ENCODE measurements at regions not wholly inside any gene's neighbourhood (a gene's known extent, or its start where the extent isn't known, plus 50 kb on each side); places are given as distances from the start of the nearest gene placed in this dataset.

DNA sequence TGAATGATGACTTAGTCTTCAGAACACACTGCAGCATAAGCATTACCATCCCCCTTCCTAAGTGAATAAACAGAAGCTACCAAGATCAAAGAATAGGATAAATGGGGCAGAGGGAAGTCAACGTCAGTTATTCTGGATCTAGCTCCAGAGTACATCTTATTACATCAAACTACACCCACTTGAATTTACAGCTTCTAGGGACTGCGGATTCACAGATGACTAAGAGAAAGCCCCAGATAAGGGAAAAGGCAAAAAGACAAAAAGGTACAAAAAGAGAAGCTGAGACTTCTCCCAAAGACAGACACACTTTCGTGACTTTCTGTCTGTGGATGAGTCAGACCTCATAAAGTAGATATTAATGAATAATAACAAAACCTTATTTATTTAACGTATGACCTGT lies 457.9 kb upstream of the BRINP1 start:
- TF ChIP-seq CTCF (IDR thresholded peaks at IDR 0.05; ENCODE audit: low read depth, low read length, missing input control), result no peak
- TF ChIP-seq, protein P1, sequence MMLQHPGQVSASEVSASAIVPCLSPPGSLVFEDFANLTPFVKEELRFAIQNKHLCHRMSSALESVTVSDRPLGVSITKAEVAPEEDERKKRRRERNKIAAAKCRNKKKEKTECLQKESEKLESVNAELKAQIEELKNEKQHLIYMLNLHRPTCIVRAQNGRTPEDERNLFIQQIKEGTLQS (IDR thresholded peaks at IDR 0.05), result no peak
- TF ChIP-seq RAD21 (IDR thresholded peaks at IDR 0.05), result no peak
- no peak for TF ChIP-seq MAX (IDR thresholded peaks at IDR 0.05)
- TF ChIP-seq, protein P2, sequence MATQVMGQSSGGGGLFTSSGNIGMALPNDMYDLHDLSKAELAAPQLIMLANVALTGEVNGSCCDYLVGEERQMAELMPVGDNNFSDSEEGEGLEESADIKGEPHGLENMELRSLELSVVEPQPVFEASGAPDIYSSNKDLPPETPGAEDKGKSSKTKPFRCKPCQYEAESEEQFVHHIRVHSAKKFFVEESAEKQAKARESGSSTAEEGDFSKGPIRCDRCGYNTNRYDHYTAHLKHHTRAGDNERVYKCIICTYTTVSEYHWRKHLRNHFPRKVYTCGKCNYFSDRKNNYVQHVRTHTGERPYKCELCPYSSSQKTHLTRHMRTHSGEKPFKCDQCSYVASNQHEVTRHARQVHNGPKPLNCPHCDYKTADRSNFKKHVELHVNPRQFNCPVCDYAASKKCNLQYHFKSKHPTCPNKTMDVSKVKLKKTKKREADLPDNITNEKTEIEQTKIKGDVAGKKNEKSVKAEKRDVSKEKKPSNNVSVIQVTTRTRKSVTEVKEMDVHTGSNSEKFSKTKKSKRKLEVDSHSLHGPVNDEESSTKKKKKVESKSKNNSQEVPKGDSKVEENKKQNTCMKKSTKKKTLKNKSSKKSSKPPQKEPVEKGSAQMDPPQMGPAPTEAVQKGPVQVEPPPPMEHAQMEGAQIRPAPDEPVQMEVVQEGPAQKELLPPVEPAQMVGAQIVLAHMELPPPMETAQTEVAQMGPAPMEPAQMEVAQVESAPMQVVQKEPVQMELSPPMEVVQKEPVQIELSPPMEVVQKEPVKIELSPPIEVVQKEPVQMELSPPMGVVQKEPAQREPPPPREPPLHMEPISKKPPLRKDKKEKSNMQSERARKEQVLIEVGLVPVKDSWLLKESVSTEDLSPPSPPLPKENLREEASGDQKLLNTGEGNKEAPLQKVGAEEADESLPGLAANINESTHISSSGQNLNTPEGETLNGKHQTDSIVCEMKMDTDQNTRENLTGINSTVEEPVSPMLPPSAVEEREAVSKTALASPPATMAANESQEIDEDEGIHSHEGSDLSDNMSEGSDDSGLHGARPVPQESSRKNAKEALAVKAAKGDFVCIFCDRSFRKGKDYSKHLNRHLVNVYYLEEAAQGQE (IDR thresholded peaks at IDR 0.05), result no peak
- TF ChIP-seq HNF4A (conservative IDR thresholded peaks at IDR 0.05), result no peak
- no peak for TF ChIP-seq GABPA (IDR thresholded peaks at IDR 0.05 in 1 of 2, conservative IDR thresholded peaks at IDR 0.05 in 1 of 2)
- TF ChIP-seq TAF1 (conservative IDR thresholded peaks at IDR 0.05), result no peak
- no peak for TF ChIP-seq SP1 (IDR thresholded peaks at IDR 0.05)
- TF ChIP-seq EGR1 (IDR thresholded peaks at IDR 0.05; ENCODE audit: low read depth in 2 of 2), result no peak
- no peak for TF ChIP-seq FOXA1 (IDR thresholded peaks at IDR 0.05)

Measured in liver (tissue), 3 donors.